ENCODE measurements at regions not wholly inside any gene's neighbourhood (a gene's known extent, or its start where the extent isn't known, plus 50 kb on each side); places are given as distances from the start of the nearest gene placed in this dataset.

GRCh38 chr2:158878003-158878402 lies 82.9 kb downstream of the DAPL1 start:
- no peak for TF ChIP-seq CTCF (conservative IDR thresholded peaks at IDR 0.05 in 1 of 2, IDR thresholded peaks at IDR 0.05 in 1 of 2; ENCODE audit: low read depth in 1 of 2, low read length in 2 of 2)
- TF ChIP-seq EZH2 (IDR thresholded peaks at IDR 0.05; ENCODE audit: low read length, missing control alignments), result no peak
